Esophagus squamous epithelium (tissue), 5 donors: ENCODE measurements at regions not wholly inside any gene's neighbourhood (a gene's known extent, or its start where the extent isn't known, plus 50 kb on each side); places are given as distances from the start of the nearest gene placed in this dataset.
"Not testable (repeated sequence)": the region's sequence is repeated elsewhere in the genome, so short reads cannot be mapped to it uniquely, and the experiment has no call there.

Experiments used
- DNase-seq: peaks from one replicate; lab custom pipeline; 2025; lab: John Stamatoyannopoulos, UW
- H3K27ac ChIP-seq, 4 donors: fragments of 200-600 bp; sonication (generic); one replicate each; pipeline ENCODE4 v1.5.1; 2016 to 2019; ENCODE audit warnings: mild to moderate bottlenecking in 1 of 4
- H3K27me3 ChIP-seq, 4 donors: fragments of 200-600 bp; sonication (generic); 1 replicate in 3 of 4; 2 replicates in 1 of 4; pipeline versions ENCODE4 v1.5.1 to v1.6.0; 2017 to 2021; ENCODE audit warnings: antibody characterized with exemption in 1 of 4
- H3K36me3 ChIP-seq, 3 donors: fragments of 200-600 bp; sonication (generic); one replicate each; pipeline ENCODE4 v1.5.1; 2016 to 2019
- H3K4me1 ChIP-seq, 3 donors: fragments of 200-600 bp; sonication (generic); one replicate each; pipeline ENCODE4 v1.5.1; 2017 to 2019
- H3K4me3 ChIP-seq, 4 donors: fragments of 200-600 bp; sonication (generic); 1 replicate in 3 of 4; 2 replicates in 1 of 4; pipeline ENCODE4 v1.5.1; 2016 to 2019; ENCODE audit warnings: mild to moderate bottlenecking in 2 of 4, moderate library complexity in 1 of 4
- H3K9me3 ChIP-seq, 3 donors: fragments of 200-600 bp; sonication (generic); one replicate each; pipeline ENCODE4 v1.5.1; 2016 to 2019
- CTCF ChIP-seq, 6 experiments: fragments of 450-650 bp in 4 of 6; fragments of 200-600 bp in 2 of 6; sonication (generic) in 2 of 6; IDR thresholded peaks; one replicate each; pipeline ENCODE4 v1.5.1; 2016 to 2019; ENCODE audit warnings: antibody characterized with exemption in 6 of 6, mild to moderate bottlenecking in 4 of 6, moderate library complexity in 4 of 6
- POLR2A ChIP-seq, 4 donors: fragments of 450-650 bp; IDR thresholded peaks; one replicate each; pipeline ENCODE4 v1.6.1; 2017; ENCODE audit warnings: antibody characterized with exemption in 4 of 4, mild to moderate bottlenecking in 4 of 4, moderate library complexity in 3 of 4
- WGBS, 2 donors: methylation state at CpG; one replicate each; pipeline ENCODE4 v1.1.5; 2018; 5-methylcytosine and 5-hydroxymethylcytosine counted together
- intact Hi-C: fragments of 100-400 bp; cut with DNase I; formaldehyde crosslinking; loops from one replicate; pipeline ENCODE4 v1.15.0; 2022
- donor health status: DM: yes; HTN: yes; CAD: no.

DNA sequence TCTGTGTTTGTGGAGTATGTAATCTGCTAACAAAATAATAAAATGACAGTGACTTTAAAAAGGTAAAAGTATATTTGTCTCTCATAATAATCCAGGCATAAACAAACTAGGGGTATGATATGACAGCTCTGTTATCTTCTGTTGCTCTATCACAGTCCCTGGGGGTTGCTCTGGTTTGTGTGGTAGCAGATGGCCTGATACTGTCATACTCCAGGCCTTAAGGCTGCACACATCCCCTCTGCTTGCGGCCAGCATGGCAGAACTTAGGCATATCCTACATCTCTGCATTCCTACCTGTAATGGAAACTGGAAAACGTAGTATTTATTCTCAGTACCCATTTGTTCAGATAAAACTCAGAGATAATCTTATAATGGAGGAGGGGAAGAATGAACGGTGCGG lies 117.9 kb upstream of the HAND2 start:
- intact Hi-C loops, result no loop called here
- DNase-seq, result no peak
- Histone ChIP-seq H3K4me1 (no peaks in the 10 kb centered on the region), H3K27ac (no peak overlapping the region), H3K4me3 (no peak overlapping the region), H3K9me3 (no peaks in the 10 kb centered on the region), H3K36me3 (no peaks in the 10 kb centered on the region), H3K27me3 (no peaks in the 10 kb centered on the region)
- WGBS, 2 donors, result 71% methylated on average over 4 of the region's 4 CpGs
- TF ChIP-seq POLR2A (IDR thresholded peaks at IDR 0.05) (no peak), CTCF (IDR thresholded peaks at IDR 0.05) (no peak)

- 25 to 39% methylated on average over 3 of the region's 3 CpGs for WGBS, 2 donors
- no peak for DNase-seq
- Histone ChIP-seq H3K27me3 (no peaks in the 10 kb centered on the region), H3K4me1 (no peaks in the 10 kb centered on the region), H3K4me3 (no peak overlapping the region), H3K36me3 (no peaks in the 10 kb centered on the region), H3K9me3 (no peaks in the 10 kb centered on the region), H3K27ac (no peak overlapping the region)
- intact Hi-C loops, result no loop called here
- no peak for TF ChIP-seq CTCF (IDR thresholded peaks at IDR 0.05)
- no peak for TF ChIP-seq POLR2A (IDR thresholded peaks at IDR 0.05)
These were observed 112.5 kb upstream of the HAND2 start for GRCh38 chr4:173642509-173642908.

- Histone ChIP-seq H3K36me3 (no peaks in the 10 kb centered on the region), H3K9me3 (peaks cover 0 to 15% (median 3%) of the 10 kb centered on the region in 3 donors), H3K4me1 (no peaks in the 10 kb centered on the region), H3K27me3 (no peaks in the 10 kb centered on the region), H3K4me3 (no peak overlapping the region), H3K27ac (no peak overlapping the region)
- no peak for DNase-seq
- intact Hi-C loops, result no loop called here
- TF ChIP-seq POLR2A (IDR thresholded peaks at IDR 0.05) (no peak), CTCF (IDR thresholded peaks at IDR 0.05) (no peak)
These were observed 105.4 kb upstream of the HAND2 start for GRCh38 chr4:173635395-173635794.

GRCh38 chr4:173626277-173626676 lies 96.2 kb upstream of the HAND2 start:
- TF ChIP-seq POLR2A (IDR thresholded peaks at IDR 0.05) (no peak), CTCF (IDR thresholded peaks at IDR 0.05) (no peak)
- Histone ChIP-seq H3K4me3 (no peak overlapping the region), H3K36me3 (no peaks in the 10 kb centered on the region), H3K4me1 (no peaks in the 10 kb centered on the region), H3K9me3 (peaks cover 0 to 22% (median 7%) of the 10 kb centered on the region in 3 donors), H3K27me3 (no peaks in the 10 kb centered on the region), H3K27ac (no peak overlapping the region)
- 57 to 58% methylated on average over 1 of the region's 1 CpG for WGBS, 2 donors
- intact Hi-C loops, result no loop called here
- DNase-seq, result no peak

DNA sequence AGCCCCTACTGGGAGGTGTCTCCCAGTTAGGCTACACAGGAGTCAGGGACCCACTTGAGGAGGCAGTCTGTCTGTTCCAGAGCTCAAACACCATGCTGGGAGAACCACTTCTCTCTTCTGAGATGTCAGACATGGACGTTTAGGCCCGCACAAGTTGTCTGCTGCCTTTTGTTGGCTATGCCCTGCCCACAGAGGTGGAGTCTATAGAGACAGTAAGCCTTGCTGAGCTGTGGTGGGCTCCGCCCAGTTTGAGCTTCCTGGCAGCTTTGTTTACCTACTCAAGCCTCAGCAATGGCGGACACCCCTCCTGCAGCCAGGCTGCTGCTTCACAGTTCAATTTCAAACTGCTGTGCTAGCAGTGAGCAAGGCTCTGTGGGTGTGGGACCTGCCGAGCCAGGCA lies 88.6 kb upstream of the HAND2 start:
- intact Hi-C loops, DNase-seq, H3K27ac ChIP-seq, H3K4me1 ChIP-seq, H3K4me3 ChIP-seq, H3K27me3 ChIP-seq, H3K36me3 ChIP-seq: not testable (repeated sequence)
- WGBS, 2 donors, result 73 to 76% methylated on average over 2 of the region's 5 CpGs
- peaks cover 0 to 18% (median 0%) of the 10 kb centered on the region in 3 donors for H3K9me3 ChIP-seq

- peaks cover 0 to 17% (median 0%) of the 10 kb centered on the region in 3 donors for H3K9me3 ChIP-seq
- TF ChIP-seq CTCF (IDR thresholded peaks at IDR 0.05) (no peak), POLR2A (IDR thresholded peaks at IDR 0.05) (no peak)
- H3K4me3 ChIP-seq, result no peak overlapping the region
- no peaks in the 10 kb centered on the region for H3K4me1 ChIP-seq
- no peak overlapping the region for H3K27ac ChIP-seq
- H3K27me3 ChIP-seq, result no peaks in the 10 kb centered on the region
- intact Hi-C loops, result no loop called here
- DNase-seq, result no peak
- 64 to 75% methylated on average over 2 of the region's 2 CpGs for WGBS, 2 donors
- no peaks in the 10 kb centered on the region for H3K36me3 ChIP-seq
These were observed 79.1 kb upstream of the HAND2 start for GRCh38 chr4:173609158-173609557.

DNA sequence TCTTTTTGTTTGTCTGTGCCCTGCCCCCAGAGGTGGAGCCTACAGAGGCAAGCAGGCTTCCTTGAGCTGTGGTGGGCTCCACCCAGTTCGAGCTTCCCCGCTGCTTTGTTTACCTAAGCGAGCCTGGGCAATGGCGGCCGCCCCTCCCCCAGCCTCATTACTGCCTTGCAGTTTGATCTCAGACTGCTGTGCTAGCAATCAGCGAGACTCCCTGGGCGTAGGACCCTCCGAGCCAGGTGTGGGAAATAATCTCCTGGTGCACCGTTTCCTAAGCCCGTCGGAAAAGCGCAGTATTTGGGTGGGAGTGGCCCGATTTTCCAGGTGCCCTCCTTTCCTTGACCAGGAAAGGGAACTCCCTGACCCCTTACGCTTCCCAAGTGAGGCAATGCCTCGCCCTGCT lies 78.6 kb upstream of the HAND2 start:
- intact Hi-C loops, H3K27ac ChIP-seq, H3K36me3 ChIP-seq, H3K4me3 ChIP-seq, DNase-seq, H3K4me1 ChIP-seq, H3K27me3 ChIP-seq: not testable (repeated sequence)
- 84% methylated on average over 6 of the region's 15 CpGs; no CpG with 5 or more reads in 1 of the 2 donors for WGBS, 2 donors
- H3K9me3 ChIP-seq, result peaks cover 0 to 12% (median 0%) of the 10 kb centered on the region in 3 donors
